Stomach (tissue), 8 donors: ENCODE measurements at regions not wholly inside any gene's neighbourhood (a gene's known extent, or its start where the extent isn't known, plus 50 kb on each side); places are given as distances from the start of the nearest gene placed in this dataset.

Experiments
- DNase-seq, 2 donors: peaks; one replicate each; pipeline versions ENCODE4 v3.0.0 to v3.0.0-alpha.2; 2013 to 2019
- H3K27ac ChIP-seq, 5 donors: fragments of 200-600 bp in 4 of 5; sonication (generic) in 4 of 5; one replicate each; pipeline ENCODE4 v1.5.1; 2013 to 2019; ENCODE audit warnings: mild to moderate bottlenecking in 1 of 5, moderate library complexity in 1 of 5
- H3K27me3 ChIP-seq, 3 donors: fragments of 200-600 bp; sonication (generic); one replicate each; pipeline ENCODE4 v1.5.1; 2017 to 2019; ENCODE audit warnings: mixed run types in 1 of 3
- H3K36me3 ChIP-seq, 4 donors: fragments of 200-600 bp; sonication (generic); 1 replicate in 3 of 4; 2 replicates in 1 of 4; pipeline ENCODE4 v1.5.1; 2016 to 2019
- H3K4me1 ChIP-seq, 4 donors: fragments of 200-600 bp; sonication (generic); one replicate each; pipeline ENCODE4 v1.5.1; 2016 to 2019
- H3K4me3 ChIP-seq, 4 donors: fragments of 200-600 bp; sonication (generic) in 3 of 4; one replicate each; pipeline ENCODE4 v1.5.1; 2016 to 2019; ENCODE audit warnings: mild to moderate bottlenecking in 1 of 4
- H3K9me3 ChIP-seq, 4 donors: fragments of 200-600 bp; sonication (generic); one replicate each; pipeline ENCODE4 v1.5.1; 2016 to 2019
- CTCF ChIP-seq, 7 experiments: fragments of 450-650 bp in 4 of 7; fragments of 200-600 bp in 3 of 7; sonication (generic) in 3 of 7; IDR thresholded peaks; one replicate each; pipeline ENCODE4 v1.5.1; 2016 to 2019; ENCODE audit warnings: antibody characterized with exemption in 7 of 7, control low read depth in 2 of 7, mild to moderate bottlenecking in 1 of 7
- EP300 ChIP-seq: sonication (generic); formaldehyde crosslinking; IDR thresholded peaks from one replicate; pipeline ENCODE4 v1.6.1; 2017; ENCODE audit warnings: antibody characterized with exemption
- POLR2A ChIP-seq, 4 donors: fragments of 450-650 bp; IDR thresholded peaks; one replicate each; pipeline ENCODE4 v1.6.1; 2016; ENCODE audit warnings: antibody characterized with exemption in 4 of 4, control low read depth in 2 of 4, mild to moderate bottlenecking in 1 of 4, moderate library complexity in 1 of 4
- POLR2AphosphoS5 ChIP-seq, 3 donors: sonication (generic); formaldehyde crosslinking; IDR thresholded peaks; one replicate each; pipeline ENCODE4 v1.6.1; 2016; ENCODE audit warnings: antibody characterized with exemption in 3 of 3
- WGBS, 5 donors: extraction: QIAGEN DNeasy Blood & Tissue Kit in 3 of 5; methylation state at CpG; one replicate each; pipeline versions ENCODE4 v1.1.5 to v1.1.7; 2013 to 2018; 5-methylcytosine and 5-hydroxymethylcytosine counted together
- intact Hi-C: fragments of 100-400 bp; cut with DNase I; formaldehyde crosslinking; loops from one replicate; pipeline ENCODE4 v1.15.1; 2023; ENCODE audit warnings: low total_unique reads
- donor health status: healthy with polysubstance abuse.
- donor health status: Bipolar disorder and iron deficiency.
- donor health status: healthy.

- WGBS, 5 donors: 54 to 72% (median 64%) methylated on average over 2 of the region's 2 CpGs
- Histone ChIP-seq H3K9me3 (peaks cover 0 to 10% (median 2%) of the 10 kb centered on the region in 4 donors), H3K4me3 (no peak overlapping the region), H3K4me1 (no peaks in the 10 kb centered on the region), H3K27me3 (no peaks in the 10 kb centered on the region), H3K27ac (no peak overlapping the region), H3K36me3 (no peaks in the 10 kb centered on the region)
- TF ChIP-seq POLR2AphosphoS5 (IDR thresholded peaks at IDR 0.05) (no peak), CTCF (IDR thresholded peaks at IDR 0.05) (no peak)
- DNase-seq: no peak
- intact Hi-C loops: no loop called here
Observed at GRCh38 chr16:54870151-54870550, 60.5 kb upstream of the IRX5 start.

GRCh38 chr16:54867302-54867832 lies 63.3 kb upstream of the IRX5 start:
- TF ChIP-seq CTCF (IDR thresholded peaks at IDR 0.05) (no peak), POLR2A (IDR thresholded peaks at IDR 0.05) (no peak), POLR2AphosphoS5 (IDR thresholded peaks at IDR 0.05) (no peak)
- no peaks in the 10 kb centered on the region for H3K36me3 ChIP-seq
- H3K27me3 ChIP-seq: no peaks in the 10 kb centered on the region
- no peak overlapping the region for H3K27ac ChIP-seq
- H3K4me3 ChIP-seq: no peak overlapping the region
- intact Hi-C loops: no loop called here
- no peaks in the 10 kb centered on the region for H3K4me1 ChIP-seq
- H3K9me3 ChIP-seq: peaks cover 0 to 10% (median 2%) of the 10 kb centered on the region in 4 donors
- DNase-seq: no peak
- 83 to 91% (median 90%) methylated on average over 4 of the region's 4 CpGs for WGBS, 5 donors

GRCh38 chr16:54862529-54862928 lies 68.1 kb upstream of the IRX5 start:
- Histone ChIP-seq H3K27ac (no peak overlapping the region), H3K36me3 (no peaks in the 10 kb centered on the region), H3K4me1 (no peaks in the 10 kb centered on the region), H3K9me3 (peaks cover 0 to 5% (median 0%) of the 10 kb centered on the region in 4 donors), H3K4me3 (no peak overlapping the region), H3K27me3 (no peaks in the 10 kb centered on the region)
- no peak for TF ChIP-seq EP300
- TF ChIP-seq POLR2AphosphoS5 (IDR thresholded peaks at IDR 0.05): no peak
- TF ChIP-seq POLR2A (IDR thresholded peaks at IDR 0.05): no peak
- TF ChIP-seq CTCF (IDR thresholded peaks at IDR 0.05): no peak
- intact Hi-C loops: no loop called here
- no peak for DNase-seq
- WGBS, 5 donors: 33 to 49% (median 39%) methylated on average over 9 of the region's 9 CpGs

DNA sequence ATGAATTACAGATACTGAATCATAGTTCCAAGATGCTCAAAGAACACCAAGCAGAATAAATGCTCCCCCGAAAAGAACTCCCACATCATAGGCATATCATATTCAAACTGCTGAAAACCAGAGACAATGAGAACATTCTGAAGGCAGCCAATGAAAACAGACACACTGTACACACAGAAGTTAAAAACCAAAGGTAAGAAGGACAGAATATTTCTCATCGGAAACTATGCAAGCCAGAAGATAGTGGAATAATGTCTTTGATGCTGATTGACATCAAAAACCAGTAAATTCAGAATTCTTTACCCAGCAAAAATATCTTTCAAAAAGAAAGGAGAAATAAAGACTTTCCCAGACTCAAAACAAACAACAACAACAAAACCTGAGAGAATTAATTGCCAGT lies 73.8 kb upstream of the IRX5 start:
- intact Hi-C loops: no loop called here
- no peak overlapping the region for H3K4me3 ChIP-seq
- DNase-seq: no peak
- no peaks in the 10 kb centered on the region for H3K27me3 ChIP-seq
- H3K9me3 ChIP-seq: peaks cover 0 to 12% (median 4%) of the 10 kb centered on the region in 4 donors
- no peak for TF ChIP-seq EP300
- TF ChIP-seq CTCF (IDR thresholded peaks at IDR 0.05): no peak
- WGBS, 5 donors: 94 to 100% (median 94%) methylated on average over 2 of the region's 2 CpGs
- no peaks in the 10 kb centered on the region for H3K36me3 ChIP-seq
- no peak overlapping the region for H3K27ac ChIP-seq
- no peaks in the 10 kb centered on the region for H3K4me1 ChIP-seq
